ENCODE measurements at regions not wholly inside any gene's neighbourhood (a gene's known extent, or its start where the extent isn't known, plus 50 kb on each side); places are given as distances from the start of the nearest gene placed in this dataset.

GRCh38 chr9:89775641-89776040, 170.8 kb downstream of the GADD45G start:
- TF ChIP-seq CTCF (IDR thresholded peaks at IDR 0.05) (no peak), POLR2A (IDR thresholded peaks at IDR 0.05) (no peak), POLR2AphosphoS5 (IDR thresholded peaks at IDR 0.05) (no peak)
